Central memory CD8-positive, alpha-beta T cell (primary cell): ENCODE measurements at regions not wholly inside any gene's neighbourhood (a gene's known extent, or its start where the extent isn't known, plus 50 kb on each side); places are given as distances from the start of the nearest gene placed in this dataset.
"Not testable (repeated sequence)": the region's sequence is repeated elsewhere in the genome, so short reads cannot be mapped to it uniquely, and the experiment has no call there.

Experiments
- ATAC-seq: fragments of 150-1000 bp; cut with Tn5 transposase; replicated peaks from 2 replicates; pipeline ENCODE4 v1.10.0; 2022; ENCODE audit warnings: mild to moderate bottlenecking, moderate FRiP score, moderate number of reproducible peaks; ENCODE audit not compliant: poor library complexity, severe bottlenecking; ENCODE audit errors: extremely low read depth
- DNase-seq, 2 donors: peaks; one replicate each; pipeline ENCODE4 v3.0.0; 2021; ENCODE audit warnings: low spot score in 2 of 2
- H3K27ac Mint-ChIP-seq: one replicate; pipeline ENCODE4 v1.8.0; 2022; ENCODE audit warnings: low read depth, mild to moderate bottlenecking, moderate library complexity, mixed read lengths
- H3K27me3 Mint-ChIP-seq: one replicate; pipeline ENCODE4 v1.8.0; 2022; ENCODE audit warnings: mixed read lengths
- H3K36me3 Mint-ChIP-seq: one replicate; pipeline ENCODE4 v1.8.0; 2022; ENCODE audit warnings: mild to moderate bottlenecking, moderate library complexity, mixed read lengths; ENCODE audit not compliant: insufficient read depth
- H3K4me1 Mint-ChIP-seq: one replicate; pipeline ENCODE4 v1.8.0; 2022; ENCODE audit warnings: mixed read lengths
- H3K4me3 Mint-ChIP-seq: one replicate; pipeline ENCODE4 v1.8.0; 2022; ENCODE audit warnings: mild to moderate bottlenecking, moderate library complexity, mixed read lengths
- H3K9me3 Mint-ChIP-seq: one replicate; pipeline ENCODE4 v1.8.0; 2022; ENCODE audit warnings: mixed read lengths

GRCh38 chr1:38198099-38198498, 151.5 kb upstream of the POU3F1 start:
- Mint-ChIP-seq H3K27ac (no peak overlapping the region), H3K4me3 (no peak overlapping the region), H3K4me1 (no peaks in the 10 kb centered on the region), H3K27me3 (peaks cover 10% of the 10 kb centered on the region), H3K36me3 (no peaks in the 10 kb centered on the region), H3K9me3 (no peaks in the 10 kb centered on the region)
- no peak for ATAC-seq
- DNase-seq: no peak

- H3K9me3 Mint-ChIP-seq: no peaks in the 10 kb centered on the region
- H3K27me3 Mint-ChIP-seq: peaks cover 16% of the 10 kb centered on the region
- ATAC-seq (no peak), DNase-seq (no peak)
- no peak overlapping the region for H3K4me3 Mint-ChIP-seq
- no peak overlapping the region for H3K27ac Mint-ChIP-seq
- H3K36me3 Mint-ChIP-seq: no peaks in the 10 kb centered on the region
- H3K4me1 Mint-ChIP-seq: no peaks in the 10 kb centered on the region
These were observed 150.9 kb upstream of the POU3F1 start for GRCh38 chr1:38197312-38198061.

GRCh38 chr1:38194472-38194871, 147.9 kb upstream of the POU3F1 start:
- Mint-ChIP-seq H3K4me3 (no peak overlapping the region), H3K27me3 (peaks cover 43% of the 10 kb centered on the region), H3K9me3 (no peaks in the 10 kb centered on the region), H3K27ac (no peak overlapping the region), H3K36me3 (no peaks in the 10 kb centered on the region), H3K4me1 (no peaks in the 10 kb centered on the region)
- ATAC-seq (no peak), DNase-seq (no peak)

- H3K27ac Mint-ChIP-seq: no peak overlapping the region
- no peak for ATAC-seq
- H3K4me3 Mint-ChIP-seq: no peak overlapping the region
- H3K36me3 Mint-ChIP-seq: no peaks in the 10 kb centered on the region
- no peaks in the 10 kb centered on the region for H3K9me3 Mint-ChIP-seq
- no peaks in the 10 kb centered on the region for H3K4me1 Mint-ChIP-seq
- H3K27me3 Mint-ChIP-seq: peaks cover 58% of the 10 kb centered on the region
- DNase-seq: no peak
These were observed 146.4 kb upstream of the POU3F1 start for GRCh38 chr1:38193040-38193439.

- no peak overlapping the region for H3K4me3 Mint-ChIP-seq
- H3K36me3 Mint-ChIP-seq: no peaks in the 10 kb centered on the region
- DNase-seq (no peak), ATAC-seq (no peak)
- no peaks in the 10 kb centered on the region for H3K9me3 Mint-ChIP-seq
- peaks cover 74% of the 10 kb centered on the region for H3K27me3 Mint-ChIP-seq
- H3K27ac Mint-ChIP-seq: no peak overlapping the region
- no peaks in the 10 kb centered on the region for H3K4me1 Mint-ChIP-seq
These were observed 144.9 kb upstream of the POU3F1 start for GRCh38 chr1:38191461-38191860.

- H3K27me3 Mint-ChIP-seq: peaks cover 78% of the 10 kb centered on the region
- DNase-seq: no peak
- H3K9me3 Mint-ChIP-seq: no peaks in the 10 kb centered on the region
- no peak overlapping the region for H3K4me3 Mint-ChIP-seq
- H3K4me1 Mint-ChIP-seq: no peaks in the 10 kb centered on the region
- no peaks in the 10 kb centered on the region for H3K36me3 Mint-ChIP-seq
- H3K27ac Mint-ChIP-seq: no peak overlapping the region
- no peak for ATAC-seq
These were observed 144.4 kb upstream of the POU3F1 start for GRCh38 chr1:38190983-38191382.

- peaks cover 93% of the 10 kb centered on the region for H3K27me3 Mint-ChIP-seq
- no peak overlapping the region for H3K4me3 Mint-ChIP-seq
- DNase-seq: no peak
- H3K27ac Mint-ChIP-seq: no peak overlapping the region
- no peaks in the 10 kb centered on the region for H3K36me3 Mint-ChIP-seq
- no peaks in the 10 kb centered on the region for H3K4me1 Mint-ChIP-seq
- no peaks in the 10 kb centered on the region for H3K9me3 Mint-ChIP-seq
- no peak for ATAC-seq
These were observed 141.0 kb upstream of the POU3F1 start for GRCh38 chr1:38187552-38187951.

- no peaks in the 10 kb centered on the region for H3K9me3 Mint-ChIP-seq
- DNase-seq (no peak), ATAC-seq (no peak)
- H3K36me3 Mint-ChIP-seq: no peaks in the 10 kb centered on the region
- peaks cover 89% of the 10 kb centered on the region for H3K27me3 Mint-ChIP-seq
- no peak overlapping the region for H3K4me3 Mint-ChIP-seq
- no peaks in the 10 kb centered on the region for H3K4me1 Mint-ChIP-seq
- no peak overlapping the region for H3K27ac Mint-ChIP-seq
These were observed 140.0 kb upstream of the POU3F1 start for GRCh38 chr1:38186566-38186965.

GRCh38 chr1:38185913-38186312, 139.3 kb upstream of the POU3F1 start:
- Mint-ChIP-seq H3K4me3 (no peak overlapping the region), H3K27ac (no peak overlapping the region), H3K9me3 (no peaks in the 10 kb centered on the region), H3K4me1 (no peaks in the 10 kb centered on the region), H3K27me3 (peaks cover 86% of the 10 kb centered on the region), H3K36me3 (no peaks in the 10 kb centered on the region)
- DNase-seq (no peak), ATAC-seq (no peak)

- DNase-seq (no peak), ATAC-seq (no peak)
- Mint-ChIP-seq H3K4me1 (no peaks in the 10 kb centered on the region), H3K27me3 (peaks cover 82% of the 10 kb centered on the region), H3K27ac (no peak overlapping the region), H3K9me3 (no peaks in the 10 kb centered on the region), H3K36me3 (no peaks in the 10 kb centered on the region), H3K4me3 (no peak overlapping the region)
These were observed 137.2 kb upstream of the POU3F1 start for GRCh38 chr1:38183747-38184146.

GRCh38 chr1:38183096-38183495, 136.5 kb upstream of the POU3F1 start:
- Mint-ChIP-seq H3K4me3 (no peak overlapping the region), H3K9me3 (no peaks in the 10 kb centered on the region), H3K27ac (no peak overlapping the region), H3K4me1 (no peaks in the 10 kb centered on the region), H3K36me3 (no peaks in the 10 kb centered on the region), H3K27me3 (peaks cover 75% of the 10 kb centered on the region)
- ATAC-seq: no peak
- DNase-seq: no peak

GRCh38 chr1:38180388-38180787, 133.8 kb upstream of the POU3F1 start:
- not testable (repeated sequence) for H3K4me3 Mint-ChIP-seq, ATAC-seq, H3K4me1 Mint-ChIP-seq, DNase-seq, H3K9me3 Mint-ChIP-seq, H3K27ac Mint-ChIP-seq, H3K36me3 Mint-ChIP-seq
- H3K27me3 Mint-ChIP-seq: peaks cover 61% of the 10 kb centered on the region

GRCh38 chr1:38179483-38179882, 132.9 kb upstream of the POU3F1 start:
- H3K27ac Mint-ChIP-seq: no peak overlapping the region
- no peaks in the 10 kb centered on the region for H3K36me3 Mint-ChIP-seq
- H3K9me3 Mint-ChIP-seq: no peaks in the 10 kb centered on the region
- no peak for ATAC-seq
- no peak for DNase-seq
- no peak overlapping the region for H3K4me3 Mint-ChIP-seq
- no peaks in the 10 kb centered on the region for H3K4me1 Mint-ChIP-seq
- H3K27me3 Mint-ChIP-seq: peaks cover 60% of the 10 kb centered on the region
